Breast epithelium (tissue), 3 donors: ENCODE measurements at regions not wholly inside any gene's neighbourhood (a gene's known extent, or its start where the extent isn't known, plus 50 kb on each side); places are given as distances from the start of the nearest gene placed in this dataset.

Experiments used
- POLR2A ChIP-seq: fragments of 450-650 bp; IDR thresholded peaks from one replicate; pipeline ENCODE4 v1.6.1; 2016; ENCODE audit warnings: antibody characterized with exemption, mild to moderate bottlenecking, moderate library complexity
- POLR2AphosphoS5 ChIP-seq, 3 donors: sonication (generic); formaldehyde crosslinking; IDR thresholded peaks; one replicate each; pipeline ENCODE4 v1.6.1; 2017; ENCODE audit warnings: antibody characterized with exemption in 3 of 3
- TF ChIP-seq, protein P1 (sequence below), 3 donors: fragments of 450-650 bp; IDR thresholded peaks; one replicate each; pipeline ENCODE4 v1.5.1; 2016 to 2017; ENCODE audit warnings: antibody characterized with exemption in 3 of 3, mild to moderate bottlenecking in 3 of 3, moderate library complexity in 3 of 3

DNA sequence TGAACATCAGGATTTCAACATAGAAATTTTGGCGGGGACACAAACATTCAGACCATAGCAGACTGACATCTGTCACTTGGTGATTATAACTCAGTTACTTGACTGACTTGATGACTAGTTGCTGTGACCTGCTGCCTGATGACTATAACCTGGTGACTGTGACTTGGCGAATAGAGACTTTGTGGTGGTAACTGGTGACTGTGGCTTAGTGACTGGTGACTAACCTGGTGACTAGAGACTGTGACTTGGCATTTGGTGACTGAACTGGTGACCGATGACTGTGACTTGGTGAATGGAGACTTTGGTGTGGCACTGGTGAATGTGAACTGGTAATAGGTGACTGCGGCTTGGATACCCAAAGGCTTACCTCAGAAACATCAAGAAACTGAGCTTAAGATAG, 563.1 kb upstream of the FAM98A start:
- TF ChIP-seq, protein P1, sequence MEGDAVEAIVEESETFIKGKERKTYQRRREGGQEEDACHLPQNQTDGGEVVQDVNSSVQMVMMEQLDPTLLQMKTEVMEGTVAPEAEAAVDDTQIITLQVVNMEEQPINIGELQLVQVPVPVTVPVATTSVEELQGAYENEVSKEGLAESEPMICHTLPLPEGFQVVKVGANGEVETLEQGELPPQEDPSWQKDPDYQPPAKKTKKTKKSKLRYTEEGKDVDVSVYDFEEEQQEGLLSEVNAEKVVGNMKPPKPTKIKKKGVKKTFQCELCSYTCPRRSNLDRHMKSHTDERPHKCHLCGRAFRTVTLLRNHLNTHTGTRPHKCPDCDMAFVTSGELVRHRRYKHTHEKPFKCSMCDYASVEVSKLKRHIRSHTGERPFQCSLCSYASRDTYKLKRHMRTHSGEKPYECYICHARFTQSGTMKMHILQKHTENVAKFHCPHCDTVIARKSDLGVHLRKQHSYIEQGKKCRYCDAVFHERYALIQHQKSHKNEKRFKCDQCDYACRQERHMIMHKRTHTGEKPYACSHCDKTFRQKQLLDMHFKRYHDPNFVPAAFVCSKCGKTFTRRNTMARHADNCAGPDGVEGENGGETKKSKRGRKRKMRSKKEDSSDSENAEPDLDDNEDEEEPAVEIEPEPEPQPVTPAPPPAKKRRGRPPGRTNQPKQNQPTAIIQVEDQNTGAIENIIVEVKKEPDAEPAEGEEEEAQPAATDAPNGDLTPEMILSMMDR (IDR thresholded peaks at IDR 0.05) = no peak
- TF ChIP-seq POLR2AphosphoS5 (IDR thresholded peaks at IDR 0.05) = no peak
- TF ChIP-seq POLR2A = no peak
